ENCODE measurements at regions not wholly inside any gene's neighbourhood (a gene's known extent, or its start where the extent isn't known, plus 50 kb on each side); places are given as distances from the start of the nearest gene placed in this dataset.

GRCh38 chr13:103133556-103133955 lies 67.3 kb upstream of the SLC10A2 start:
- no peak overlapping the region for H3K4me3 ChIP-seq (replicated peaks in 1 of 4; ENCODE audit: control extremely low read depth in 1 of 4, insufficient read depth in 1 of 4, low read depth in 3 of 4, low read length in 4 of 4)
- no peaks in the 10 kb centered on the region for H3K9me3 ChIP-seq (ENCODE audit: control insufficient read depth, insufficient read depth, low read depth, low read length)
- H3K36me3 ChIP-seq (ENCODE audit: control insufficient read depth, insufficient read depth, low read length): no peaks in the 10 kb centered on the region
- no peaks in the 10 kb centered on the region for H3K27me3 ChIP-seq (ENCODE audit: control insufficient read depth, insufficient read depth, low read length)
- no peak for TF ChIP-seq EZH2 (IDR thresholded peaks at IDR 0.05; ENCODE audit: low read length, missing control alignments)
- TF ChIP-seq CTCF (conservative IDR thresholded peaks at IDR 0.05 in 1 of 2, IDR thresholded peaks at IDR 0.05 in 1 of 2; ENCODE audit: low read depth in 1 of 2, low read length in 2 of 2): no peak
- DNase-seq (ENCODE audit: low read depth in 2 of 2): no peak
- no peak overlapping the region for H3K4me2 ChIP-seq (ENCODE audit: extremely low read depth, insufficient read depth, low read length)
- no peak overlapping the region for H3K9ac ChIP-seq (ENCODE audit: insufficient read depth, low read length)
- no peak overlapping the region for H3K27ac ChIP-seq (ENCODE audit: insufficient read depth, low read length)
- H3K4me1 ChIP-seq (ENCODE audit: control insufficient read depth, extremely low read depth, insufficient read depth, low read length): no peaks in the 10 kb centered on the region
- no peaks in the 10 kb centered on the region for H3K79me2 ChIP-seq (ENCODE audit: control insufficient read depth, insufficient read depth, low read length)
- no peaks in the 10 kb centered on the region for H4K20me1 ChIP-seq (ENCODE audit: control insufficient read depth, extremely low read depth, insufficient read depth, low read length)
- no peak overlapping the region for H2AFZ ChIP-seq (ENCODE audit: low read length)

- Histone ChIP-seq H3K9ac (ENCODE audit: insufficient read depth, low read length) (no peak overlapping the region), H3K4me3 (replicated peaks in 1 of 4; ENCODE audit: control extremely low read depth in 1 of 4, insufficient read depth in 1 of 4, low read depth in 3 of 4, low read length in 4 of 4) (no peak overlapping the region), H3K79me2 (ENCODE audit: control insufficient read depth, insufficient read depth, low read length) (no peaks in the 10 kb centered on the region), H3K27ac (ENCODE audit: insufficient read depth, low read length) (no peak overlapping the region), H2AFZ (ENCODE audit: low read length) (no peak overlapping the region), H3K4me1 (ENCODE audit: control insufficient read depth, extremely low read depth, insufficient read depth, low read length) (no peaks in the 10 kb centered on the region), H4K20me1 (ENCODE audit: control insufficient read depth, extremely low read depth, insufficient read depth, low read length) (no peaks in the 10 kb centered on the region), H3K4me2 (ENCODE audit: extremely low read depth, insufficient read depth, low read length) (no peak overlapping the region), H3K9me3 (ENCODE audit: control insufficient read depth, insufficient read depth, low read depth, low read length) (no peaks in the 10 kb centered on the region), H3K36me3 (ENCODE audit: control insufficient read depth, insufficient read depth, low read length) (no peaks in the 10 kb centered on the region), H3K27me3 (ENCODE audit: control insufficient read depth, insufficient read depth, low read length) (no peaks in the 10 kb centered on the region)
- TF ChIP-seq CTCF (conservative IDR thresholded peaks at IDR 0.05 in 1 of 2, IDR thresholded peaks at IDR 0.05 in 1 of 2; ENCODE audit: low read depth in 1 of 2, low read length in 2 of 2) (no peak), EZH2 (IDR thresholded peaks at IDR 0.05; ENCODE audit: low read length, missing control alignments) (no peak)
- no peak for DNase-seq (ENCODE audit: low read depth in 2 of 2)
Observed at GRCh38 chr13:103130681-103131210, 64.5 kb upstream of the SLC10A2 start.

GRCh38 chr13:103130146-103130545 lies 63.9 kb upstream of the SLC10A2 start:
- DNase-seq (ENCODE audit: low read depth in 2 of 2): no peak
- H3K27ac ChIP-seq (ENCODE audit: insufficient read depth, low read length): no peak overlapping the region
- H3K79me2 ChIP-seq (ENCODE audit: control insufficient read depth, insufficient read depth, low read length): no peaks in the 10 kb centered on the region
- H3K4me2 ChIP-seq (ENCODE audit: extremely low read depth, insufficient read depth, low read length): no peak overlapping the region
- no peak overlapping the region for H3K4me3 ChIP-seq (replicated peaks in 1 of 4; ENCODE audit: control extremely low read depth in 1 of 4, insufficient read depth in 1 of 4, low read depth in 3 of 4, low read length in 4 of 4)
- no peak overlapping the region for H2AFZ ChIP-seq (ENCODE audit: low read length)
- no peaks in the 10 kb centered on the region for H3K4me1 ChIP-seq (ENCODE audit: control insufficient read depth, extremely low read depth, insufficient read depth, low read length)
- H3K27me3 ChIP-seq (ENCODE audit: control insufficient read depth, insufficient read depth, low read length): no peaks in the 10 kb centered on the region
- TF ChIP-seq EZH2 (IDR thresholded peaks at IDR 0.05; ENCODE audit: low read length, missing control alignments) (no peak), CTCF (conservative IDR thresholded peaks at IDR 0.05 in 1 of 2, IDR thresholded peaks at IDR 0.05 in 1 of 2; ENCODE audit: low read depth in 1 of 2, low read length in 2 of 2) (no peak)
- no peaks in the 10 kb centered on the region for H4K20me1 ChIP-seq (ENCODE audit: control insufficient read depth, extremely low read depth, insufficient read depth, low read length)
- H3K9ac ChIP-seq (ENCODE audit: insufficient read depth, low read length): no peak overlapping the region
- no peaks in the 10 kb centered on the region for H3K36me3 ChIP-seq (ENCODE audit: control insufficient read depth, insufficient read depth, low read length)
- no peaks in the 10 kb centered on the region for H3K9me3 ChIP-seq (ENCODE audit: control insufficient read depth, insufficient read depth, low read depth, low read length)
